HEK293 (cell line): ENCODE measurements at regions not wholly inside any gene's neighbourhood (a gene's known extent, or its start where the extent isn't known, plus 50 kb on each side); places are given as distances from the start of the nearest gene placed in this dataset.

ENCODE experiments used
- CTCF ChIA-PET: fragments of 350-600 bp; formaldehyde crosslinking; extraction: SDS; loops from one replicate; lab custom pipeline; 2021; ENCODE audit warnings: antibody characterized with exemption; lab: Yijun Ruan, JAX
- POLR2A ChIA-PET: fragments of 300-600 bp; formaldehyde crosslinking; extraction: SDS; loops from one replicate; lab custom pipeline; 2020; ENCODE audit warnings: antibody characterized with exemption, inconsistent platforms; lab: Yijun Ruan, JAX
- H3K27ac ChIP-seq: fragments of 200-500 bp; sonication (Bioruptor generic); 2 replicates; pipeline ENCODE4 v1.5.1; 2014; ENCODE audit warnings: low read depth, low read length, control low read depth, inconsistent platforms; ENCODE audit errors: extremely low read depth
- H3K36me3 ChIP-seq, 2 experiments: fragments of 200-500 bp in 1 of 2; sonication (Bioruptor generic) in 1 of 2; 1 replicate in 1 of 2; 2 replicates in 1 of 2; pipeline ENCODE4 v1.5.1; 2014 to 2017; ENCODE audit warnings: inconsistent platforms in 2 of 2, low read length in 2 of 2; ENCODE audit not compliant: control insufficient read depth in 2 of 2, insufficient read depth in 1 of 2
- H3K4me1 ChIP-seq: fragments of 200-500 bp; sonication (Bioruptor generic); 2 replicates; pipeline ENCODE4 v1.5.1; 2014; ENCODE audit warnings: mild to moderate bottlenecking, low read length, inconsistent platforms; ENCODE audit not compliant: control insufficient read depth, insufficient read depth
- H3K4me3 ChIP-seq: 2 replicates; pipeline ENCODE4 v1.5.1; 2011; ENCODE audit warnings: low read depth, mild to moderate bottlenecking, control low read depth, low read length, moderate library complexity
- H3K9me3 ChIP-seq: fragments of 200-500 bp; sonication (Bioruptor generic); 2 replicates; pipeline ENCODE4 v1.5.1; 2014; ENCODE audit warnings: low read depth, low read length, inconsistent platforms; ENCODE audit not compliant: control insufficient read depth, insufficient read depth
- GLI4 ChIP-seq: fragments of 450-650 bp; formaldehyde crosslinking; IDR thresholded peaks from 2 replicates; pipeline ENCODE4 v1.5.1; 2016; ENCODE audit warnings: missing biosample characterization, missing genetic modification characterization
- GLIS1 ChIP-seq: fragments of 450-650 bp; formaldehyde crosslinking; IDR thresholded peaks from 2 replicates; pipeline ENCODE4 v1.5.1; 2016; ENCODE audit warnings: missing biosample characterization, missing genetic modification characterization
- KLF1 ChIP-seq: fragments of 450-650 bp; formaldehyde crosslinking; IDR thresholded peaks from 2 replicates; pipeline ENCODE4 v1.5.1; 2016; ENCODE audit warnings: missing biosample characterization, missing genetic modification characterization
- KLF9 ChIP-seq: fragments of 450-650 bp; formaldehyde crosslinking; IDR thresholded peaks from 2 replicates; pipeline ENCODE4 v1.5.1; 2016; ENCODE audit warnings: missing biosample characterization, missing genetic modification characterization, low read depth
- RBAK ChIP-seq: fragments of 450-650 bp; formaldehyde crosslinking; IDR thresholded peaks from 2 replicates; pipeline ENCODE4 v1.5.1; 2016; ENCODE audit warnings: missing biosample characterization, missing genetic modification characterization
- ZBTB17 ChIP-seq: fragments of 450-650 bp; formaldehyde crosslinking; IDR thresholded peaks from 2 replicates; pipeline ENCODE4 v1.5.1; 2016; ENCODE audit warnings: missing biosample characterization, missing genetic modification characterization
- ZBTB21 ChIP-seq: fragments of 450-650 bp; formaldehyde crosslinking; IDR thresholded peaks from 2 replicates; pipeline ENCODE4 v1.5.1; 2017; ENCODE audit warnings: missing biosample characterization, missing genetic modification characterization
- ZBTB7A ChIP-seq: fragments of 450-650 bp; formaldehyde crosslinking; IDR thresholded peaks from 2 replicates; pipeline ENCODE4 v1.5.1; 2016; ENCODE audit warnings: low read depth, missing biosample characterization, missing genetic modification characterization
- ZNF132 ChIP-seq: fragments of 450-650 bp; formaldehyde crosslinking; IDR thresholded peaks from 2 replicates; pipeline ENCODE4 v1.5.1; 2017; ENCODE audit warnings: missing biosample characterization, missing genetic modification characterization, borderline replicate concordance
- ZNF140 ChIP-seq: fragments of 450-650 bp; formaldehyde crosslinking; IDR thresholded peaks from 2 replicates; pipeline ENCODE4 v1.5.1; 2016; ENCODE audit warnings: missing biosample characterization, missing genetic modification characterization
- ZNF184 ChIP-seq: fragments of 450-650 bp; IDR thresholded peaks from 2 replicates; pipeline ENCODE4 v1.5.1; 2018; ENCODE audit warnings: missing biosample characterization, mild to moderate bottlenecking, missing genetic modification characterization
- ZNF2 ChIP-seq: fragments of 450-650 bp; formaldehyde crosslinking; IDR thresholded peaks from 2 replicates; pipeline ENCODE4 v1.5.1; 2016; ENCODE audit warnings: missing biosample characterization, missing genetic modification characterization
- ZNF221 ChIP-seq: fragments of 450-650 bp; formaldehyde crosslinking; IDR thresholded peaks from 2 replicates; pipeline ENCODE4 v1.5.1; 2017; ENCODE audit warnings: missing biosample characterization, missing genetic modification characterization, borderline replicate concordance
- ZNF426 ChIP-seq: fragments of 450-650 bp; formaldehyde crosslinking; IDR thresholded peaks from 2 replicates; pipeline ENCODE4 v1.5.1; 2017; ENCODE audit warnings: missing biosample characterization, missing genetic modification characterization, mild to moderate bottlenecking, inconsistent platforms, moderate library complexity
- ZNF600 ChIP-seq: fragments of 450-650 bp; formaldehyde crosslinking; IDR thresholded peaks from 2 replicates; pipeline ENCODE4 v1.5.1; 2016; ENCODE audit warnings: missing biosample characterization, missing genetic modification characterization
- ZNF701 ChIP-seq: fragments of 450-650 bp; formaldehyde crosslinking; IDR thresholded peaks from 2 replicates; pipeline ENCODE4 v1.5.1; 2016; ENCODE audit warnings: missing biosample characterization, missing genetic modification characterization
- ZSCAN30 ChIP-seq: fragments of 450-650 bp; IDR thresholded peaks from 2 replicates; pipeline ENCODE4 v1.5.1; 2018; ENCODE audit warnings: missing biosample characterization, mild to moderate bottlenecking, missing genetic modification characterization, moderate library complexity
- TF ChIP-seq, protein P1 (sequence below): fragments of 450-650 bp; formaldehyde crosslinking; IDR thresholded peaks from 2 replicates; pipeline ENCODE4 v1.5.1; 2016; ENCODE audit warnings: missing biosample characterization, missing genetic modification characterization
- TF ChIP-seq, protein P2 (sequence below): fragments of 450-650 bp; formaldehyde crosslinking; IDR thresholded peaks from 2 replicates; pipeline ENCODE4 v1.5.1; 2016; ENCODE audit warnings: missing biosample characterization, missing genetic modification characterization
- TF ChIP-seq, protein P3 (sequence below): fragments of 450-650 bp; formaldehyde crosslinking; IDR thresholded peaks from 2 replicates; pipeline ENCODE4 v1.5.1; 2017; ENCODE audit warnings: missing biosample characterization, missing genetic modification characterization
- TF ChIP-seq, protein P4 (sequence below): fragments of 450-650 bp; formaldehyde crosslinking; IDR thresholded peaks from 2 replicates; pipeline ENCODE4 v1.5.1; 2016; ENCODE audit warnings: missing biosample characterization, missing genetic modification characterization
- TF ChIP-seq, protein P5 (sequence below): fragments of 450-650 bp; formaldehyde crosslinking; IDR thresholded peaks from 2 replicates; pipeline ENCODE4 v1.5.1; 2016; ENCODE audit warnings: missing biosample characterization, missing genetic modification characterization

DNA sequence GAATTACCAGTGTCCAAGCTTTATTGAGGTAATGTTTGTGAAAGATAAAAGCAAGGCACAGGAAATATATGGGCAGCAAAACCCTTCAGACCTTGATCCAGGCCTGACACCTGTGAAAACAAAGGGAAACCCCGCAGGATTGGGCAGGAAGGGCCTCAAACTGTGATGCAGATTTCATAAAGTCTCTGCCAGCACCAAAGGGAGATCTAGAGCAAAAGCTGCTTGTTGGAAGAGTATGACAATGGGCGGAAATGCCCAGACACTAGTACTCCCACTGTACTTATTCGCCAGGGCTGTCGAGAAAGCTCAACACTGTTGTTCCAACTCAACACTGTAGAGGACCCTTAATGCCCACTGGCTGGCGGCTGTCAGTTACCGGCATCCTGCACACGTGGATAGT lies 207.9 kb downstream of the CD47 start:
- H3K27ac ChIP-seq: no peak overlapping the region
- CTCF ChIA-PET: no interaction called here
- POLR2A ChIA-PET: no interaction called here
- no peaks in the 10 kb centered on the region for H3K4me1 ChIP-seq
- no peak overlapping the region for H3K4me3 ChIP-seq
- TF ChIP-seq ZNF426 (tag by site-specific recombination) (no peak), KLF1 (tag by site-specific recombination) (no peak), ZNF221 (no peak)
- TF ChIP-seq, all 188 proteins: peak for 0
- Histone ChIP-seq H3K36me3 (no peaks in the 10 kb centered on the region), H3K9me3 (no peaks in the 10 kb centered on the region)

DNA sequence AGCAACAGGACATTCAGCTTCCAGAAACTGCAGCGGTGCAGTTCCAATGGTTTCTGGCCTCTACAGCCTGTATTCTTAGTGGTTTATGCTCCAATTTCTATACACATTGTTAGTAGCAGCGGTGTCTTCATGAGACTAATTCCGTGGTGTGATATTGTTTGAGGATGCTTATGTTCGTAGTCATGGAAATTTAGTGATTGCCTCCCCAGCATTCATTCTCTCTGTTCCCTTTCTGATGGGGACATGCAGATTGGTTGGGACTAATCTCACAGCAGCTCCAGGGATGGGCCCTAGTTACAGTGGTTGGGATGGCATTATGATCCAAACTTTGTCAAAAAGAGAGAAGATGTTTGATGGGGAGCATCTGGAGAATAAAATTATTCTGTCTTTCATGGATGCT lies 208.6 kb downstream of the CD47 start:
- H3K36me3 ChIP-seq: no peaks in the 10 kb centered on the region
- TF ChIP-seq ZNF2: no peak
- no peak for TF ChIP-seq ZNF600
- no peak for TF ChIP-seq ZNF132 (tag by site-specific recombination)
- TF ChIP-seq, protein P1, sequence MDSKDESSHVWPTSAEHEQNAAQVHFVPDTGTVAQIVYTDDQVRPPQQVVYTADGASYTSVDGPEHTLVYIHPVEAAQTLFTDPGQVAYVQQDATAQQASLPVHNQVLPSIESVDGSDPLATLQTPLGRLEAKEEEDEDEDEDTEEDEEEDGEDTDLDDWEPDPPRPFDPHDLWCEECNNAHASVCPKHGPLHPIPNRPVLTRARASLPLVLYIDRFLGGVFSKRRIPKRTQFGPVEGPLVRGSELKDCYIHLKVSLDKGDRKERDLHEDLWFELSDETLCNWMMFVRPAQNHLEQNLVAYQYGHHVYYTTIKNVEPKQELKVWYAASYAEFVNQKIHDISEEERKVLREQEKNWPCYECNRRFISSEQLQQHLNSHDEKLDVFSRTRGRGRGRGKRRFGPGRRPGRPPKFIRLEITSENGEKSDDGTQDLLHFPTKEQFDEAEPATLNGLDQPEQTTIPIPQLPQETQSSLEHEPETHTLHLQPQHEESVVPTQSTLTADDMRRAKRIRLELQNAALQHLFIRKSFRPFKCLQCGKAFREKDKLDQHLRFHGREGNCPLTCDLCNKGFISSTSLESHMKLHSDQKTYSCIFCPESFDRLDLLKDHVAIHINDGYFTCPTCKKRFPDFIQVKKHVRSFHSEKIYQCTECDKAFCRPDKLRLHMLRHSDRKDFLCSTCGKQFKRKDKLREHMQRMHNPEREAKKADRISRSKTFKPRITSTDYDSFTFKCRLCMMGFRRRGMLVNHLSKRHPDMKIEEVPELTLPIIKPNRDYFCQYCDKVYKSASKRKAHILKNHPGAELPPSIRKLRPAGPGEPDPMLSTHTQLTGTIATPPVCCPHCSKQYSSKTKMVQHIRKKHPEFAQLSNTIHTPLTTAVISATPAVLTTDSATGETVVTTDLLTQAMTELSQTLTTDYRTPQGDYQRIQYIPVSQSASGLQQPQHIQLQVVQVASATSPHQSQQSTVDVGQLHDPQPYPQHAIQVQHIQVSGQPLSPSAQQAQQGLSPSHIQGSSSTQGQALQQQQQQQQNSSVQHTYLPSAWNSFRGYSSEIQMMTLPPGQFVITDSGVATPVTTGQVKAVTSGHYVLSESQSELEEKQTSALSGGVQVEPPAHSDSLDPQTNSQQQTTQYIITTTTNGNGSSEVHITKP (tag by site-specific recombination): no peak
- no peak for TF ChIP-seq ZNF701 (tag by site-specific recombination)
- TF ChIP-seq, protein P2, sequence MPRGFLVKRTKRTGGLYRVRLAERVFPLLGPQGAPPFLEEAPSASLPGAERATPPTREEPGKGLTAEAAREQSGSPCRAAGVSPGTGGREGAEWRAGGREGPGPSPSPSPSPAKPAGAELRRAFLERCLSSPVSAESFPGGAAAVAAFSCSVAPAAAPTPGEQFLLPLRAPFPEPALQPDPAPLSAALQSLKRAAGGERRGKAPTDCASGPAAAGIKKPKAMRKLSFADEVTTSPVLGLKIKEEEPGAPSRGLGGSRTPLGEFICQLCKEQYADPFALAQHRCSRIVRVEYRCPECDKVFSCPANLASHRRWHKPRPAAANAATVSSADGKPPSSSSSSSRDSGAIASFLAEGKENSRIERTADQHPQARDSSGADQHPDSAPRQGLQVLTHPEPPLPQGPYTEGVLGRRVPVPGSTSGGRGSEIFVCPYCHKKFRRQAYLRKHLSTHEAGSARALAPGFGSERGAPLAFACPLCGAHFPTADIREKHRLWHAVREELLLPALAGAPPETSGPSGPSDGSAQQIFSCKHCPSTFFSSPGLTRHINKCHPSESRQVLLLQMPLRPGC (tag by site-specific recombination): no peak
- TF ChIP-seq KLF9 (tag by site-specific recombination): no peak
- no peak for TF ChIP-seq RBAK (tag by site-specific recombination)
- ChIA-PET POLR2A (no interaction called here), CTCF (interaction anchor here (1.0 kb wide), 1 partner anchor 9 kb away, joined by 5 read pairs; no protein-coding TSS in a partner anchor)
- H3K4me3 ChIP-seq: no peak overlapping the region
- H3K9me3 ChIP-seq: no peaks in the 10 kb centered on the region
- no peak overlapping the region for H3K27ac ChIP-seq
- H3K4me1 ChIP-seq: no peaks in the 10 kb centered on the region

DNA sequence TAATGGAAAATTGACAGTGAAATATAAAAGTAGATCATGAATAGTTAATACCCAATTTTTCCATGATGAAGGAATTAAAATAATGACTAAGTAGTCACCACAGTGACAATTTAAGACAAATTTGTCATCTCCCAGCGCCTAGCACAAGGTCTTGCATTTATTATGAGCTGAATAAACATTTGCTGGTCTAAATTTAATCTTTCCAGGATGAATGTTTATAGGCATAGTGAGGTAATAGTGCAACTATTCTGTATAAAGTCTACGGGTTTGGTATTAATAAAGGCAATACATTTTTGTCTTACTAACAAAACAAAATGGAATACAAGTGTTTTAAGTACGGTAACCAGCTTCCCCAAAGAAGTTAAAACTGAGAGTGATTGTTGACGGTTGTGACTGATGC lies 209.3 kb downstream of the CD47 start:
- H3K36me3 ChIP-seq: no peaks in the 10 kb centered on the region
- no peak overlapping the region for H3K4me3 ChIP-seq
- no peak overlapping the region for H3K27ac ChIP-seq
- ChIA-PET POLR2A (no interaction called here), CTCF (interaction anchor here (0.5 to 1.0 kb wide), 2 partner anchors 10 to 139 kb away, joined by 3 to 5 read pairs; no protein-coding TSS in a partner anchor)
- H3K9me3 ChIP-seq: no peaks in the 10 kb centered on the region
- no peaks in the 10 kb centered on the region for H3K4me1 ChIP-seq
- TF ChIP-seq ZSCAN30 (no peak), ZNF140 (tag by site-specific recombination) (no peak), ZNF426 (tag by site-specific recombination) (no peak), ZBTB17 (tag by site-specific recombination) (no peak), GLI4 (tag by site-specific recombination) (no peak), ZBTB7A (tag by site-specific recombination) (no peak), GLIS1 (tag by site-specific recombination) (no peak), ZBTB21 (no peak), ZNF184 (no peak)
- TF ChIP-seq, protein P3, sequence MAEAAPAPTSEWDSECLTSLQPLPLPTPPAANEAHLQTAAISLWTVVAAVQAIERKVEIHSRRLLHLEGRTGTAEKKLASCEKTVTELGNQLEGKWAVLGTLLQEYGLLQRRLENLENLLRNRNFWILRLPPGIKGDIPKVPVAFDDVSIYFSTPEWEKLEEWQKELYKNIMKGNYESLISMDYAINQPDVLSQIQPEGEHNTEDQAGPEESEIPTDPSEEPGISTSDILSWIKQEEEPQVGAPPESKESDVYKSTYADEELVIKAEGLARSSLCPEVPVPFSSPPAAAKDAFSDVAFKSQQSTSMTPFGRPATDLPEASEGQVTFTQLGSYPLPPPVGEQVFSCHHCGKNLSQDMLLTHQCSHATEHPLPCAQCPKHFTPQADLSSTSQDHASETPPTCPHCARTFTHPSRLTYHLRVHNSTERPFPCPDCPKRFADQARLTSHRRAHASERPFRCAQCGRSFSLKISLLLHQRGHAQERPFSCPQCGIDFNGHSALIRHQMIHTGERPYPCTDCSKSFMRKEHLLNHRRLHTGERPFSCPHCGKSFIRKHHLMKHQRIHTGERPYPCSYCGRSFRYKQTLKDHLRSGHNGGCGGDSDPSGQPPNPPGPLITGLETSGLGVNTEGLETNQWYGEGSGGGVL (tag by site-specific recombination): no peak
- TF ChIP-seq, protein P4, sequence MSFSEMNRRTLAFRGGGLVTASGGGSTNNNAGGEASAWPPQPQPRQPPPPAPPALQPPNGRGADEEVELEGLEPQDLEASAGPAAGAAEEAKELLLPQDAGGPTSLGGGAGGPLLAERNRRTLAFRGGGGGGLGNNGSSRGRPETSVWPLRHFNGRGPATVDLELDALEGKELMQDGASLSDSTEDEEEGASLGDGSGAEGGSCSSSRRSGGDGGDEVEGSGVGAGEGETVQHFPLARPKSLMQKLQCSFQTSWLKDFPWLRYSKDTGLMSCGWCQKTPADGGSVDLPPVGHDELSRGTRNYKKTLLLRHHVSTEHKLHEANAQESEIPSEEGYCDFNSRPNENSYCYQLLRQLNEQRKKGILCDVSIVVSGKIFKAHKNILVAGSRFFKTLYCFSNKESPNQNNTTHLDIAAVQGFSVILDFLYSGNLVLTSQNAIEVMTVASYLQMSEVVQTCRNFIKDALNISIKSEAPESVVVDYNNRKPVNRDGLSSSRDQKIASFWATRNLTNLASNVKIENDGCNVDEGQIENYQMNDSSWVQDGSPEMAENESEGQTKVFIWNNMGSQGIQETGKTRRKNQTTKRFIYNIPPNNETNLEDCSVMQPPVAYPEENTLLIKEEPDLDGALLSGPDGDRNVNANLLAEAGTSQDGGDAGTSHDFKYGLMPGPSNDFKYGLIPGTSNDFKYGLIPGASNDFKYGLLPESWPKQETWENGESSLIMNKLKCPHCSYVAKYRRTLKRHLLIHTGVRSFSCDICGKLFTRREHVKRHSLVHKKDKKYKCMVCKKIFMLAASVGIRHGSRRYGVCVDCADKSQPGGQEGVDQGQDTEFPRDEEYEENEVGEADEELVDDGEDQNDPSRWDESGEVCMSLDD (tag by site-specific recombination): no peak
- TF ChIP-seq, protein P5, sequence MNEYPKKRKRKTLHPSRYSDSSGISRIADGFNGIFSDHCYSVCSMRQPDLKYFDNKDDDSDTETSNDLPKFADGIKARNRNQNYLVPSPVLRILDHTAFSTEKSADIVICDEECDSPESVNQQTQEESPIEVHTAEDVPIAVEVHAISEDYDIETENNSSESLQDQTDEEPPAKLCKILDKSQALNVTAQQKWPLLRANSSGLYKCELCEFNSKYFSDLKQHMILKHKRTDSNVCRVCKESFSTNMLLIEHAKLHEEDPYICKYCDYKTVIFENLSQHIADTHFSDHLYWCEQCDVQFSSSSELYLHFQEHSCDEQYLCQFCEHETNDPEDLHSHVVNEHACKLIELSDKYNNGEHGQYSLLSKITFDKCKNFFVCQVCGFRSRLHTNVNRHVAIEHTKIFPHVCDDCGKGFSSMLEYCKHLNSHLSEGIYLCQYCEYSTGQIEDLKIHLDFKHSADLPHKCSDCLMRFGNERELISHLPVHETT (tag by site-specific recombination): no peak
- TF ChIP-seq, all 188 proteins: peak for 0
